Stimulated activated CD4-positive, alpha-beta T cell treated with anti-CD3 and anti-CD28 coated beads, Interleukin-12 subunit alpha, Interleukin-12 subunit beta, amount 100 ng/mL, for 48 hours (primary cell): ENCODE measurements at regions not wholly inside any gene's neighbourhood (a gene's known extent, or its start where the extent isn't known, plus 50 kb on each side); places are given as distances from the start of the nearest gene placed in this dataset.
A peak's percentile ranks its signal among the peaks of the same experiment; 100 is the strongest.

ENCODE experiments used
- DNase-seq, 3 donors: peaks; one replicate each; pipeline ENCODE4 v3.0.0-alpha.2; 2020; ENCODE audit warnings: low read depth in 2 of 3, low spot score in 1 of 3

GRCh38 chr4:169811476-169811875, 53.7 kb upstream of the HPF1 start:
- no peak for DNase-seq

GRCh38 chr4:169810325-169811323, 52.9 kb upstream of the HPF1 start:
- peak in 1 of 3 donors; percentile 54 for DNase-seq

- no peak for DNase-seq
These were observed 50.3 kb upstream of the HPF1 start for GRCh38 chr4:169807934-169808509.
